Thyroid gland (tissue), 4 donors: ENCODE measurements at regions not wholly inside any gene's neighbourhood (a gene's known extent, or its start where the extent isn't known, plus 50 kb on each side); places are given as distances from the start of the nearest gene placed in this dataset.

ENCODE experiments used
- DNase-seq, 2 donors: peaks; one replicate each; pipeline ENCODE4 v3.0.0-alpha.2; 2019
- H3K27ac ChIP-seq, 3 donors: fragments of 200-600 bp; sonication (generic); 1 replicate in 2 of 3; 2 replicates in 1 of 3; pipeline ENCODE4 v1.5.1; 2016 to 2019; ENCODE audit warnings: mild to moderate bottlenecking in 1 of 3, moderate library complexity in 1 of 3
- H3K27me3 ChIP-seq: fragments of 200-600 bp; sonication (generic); one replicate; pipeline ENCODE4 v1.5.1; 2019
- H3K36me3 ChIP-seq, 2 donors: fragments of 200-600 bp; sonication (generic); one replicate each; pipeline ENCODE4 v1.5.1; 2016 to 2019
- H3K4me1 ChIP-seq, 2 donors: fragments of 200-600 bp; sonication (generic); one replicate each; pipeline ENCODE4 v1.5.1; 2017 to 2019
- H3K4me3 ChIP-seq, 3 donors: fragments of 200-600 bp; sonication (generic); replicated peaks in 1 of 3; 1 replicate in 2 of 3; 2 replicates in 1 of 3; pipeline ENCODE4 v1.5.1; 2016; ENCODE audit warnings: mild to moderate bottlenecking in 1 of 3
- H3K9me3 ChIP-seq: fragments of 200-600 bp; sonication (generic); one replicate; pipeline ENCODE4 v1.5.1; 2017
- CTCF ChIP-seq, 6 experiments: fragments of 200-600 bp in 3 of 6; fragments of 450-650 bp in 3 of 6; sonication (generic) in 3 of 6; IDR thresholded peaks; one replicate each; pipeline ENCODE4 v1.5.1; 2016 to 2019; ENCODE audit warnings: antibody characterized with exemption in 6 of 6, mild to moderate bottlenecking in 2 of 6, inconsistent platforms in 1 of 6, moderate library complexity in 1 of 6
- POLR2A ChIP-seq, 2 donors: fragments of 450-650 bp; IDR thresholded peaks; one replicate each; pipeline ENCODE4 v1.6.1; 2017; ENCODE audit warnings: antibody characterized with exemption in 2 of 2, mild to moderate bottlenecking in 2 of 2, moderate library complexity in 1 of 2
- WGBS, 2 donors: methylation state at CpG; one replicate each; pipeline ENCODE4 v1.1.5; 2017; 5-methylcytosine and 5-hydroxymethylcytosine counted together
- intact Hi-C: fragments of 100-400 bp; cut with DNase I; formaldehyde crosslinking; loops from one replicate; pipeline ENCODE4 v1.15.1; 2023

- H3K4me1 ChIP-seq = no peaks in the 10 kb centered on the region
- intact Hi-C loops = no loop called here
- peak in 1 of 2 donors; percentile 0 for DNase-seq
- no peaks in the 10 kb centered on the region for H3K27me3 ChIP-seq
- no peak for TF ChIP-seq CTCF (IDR thresholded peaks at IDR 0.05)
- TF ChIP-seq POLR2A (IDR thresholded peaks at IDR 0.05) = no peak
- no peaks in the 10 kb centered on the region for H3K9me3 ChIP-seq
- no peak overlapping the region for H3K27ac ChIP-seq
- no peak overlapping the region for H3K4me3 ChIP-seq
- no peaks in the 10 kb centered on the region for H3K36me3 ChIP-seq
- 67 to 79% methylated on average over 6 to 8 of the region's 10 CpGs for WGBS, 2 donors
Measured at GRCh38 chr15:25242166-25242879, 196.5 kb downstream of the UBE3A start.

GRCh38 chr15:25242957-25243799, 195.6 kb downstream of the UBE3A start:
- 89 to 90% methylated on average over 14 to 15 of the region's 15 CpGs for WGBS, 2 donors
- no peak overlapping the region for H3K27ac ChIP-seq
- TF ChIP-seq CTCF (IDR thresholded peaks at IDR 0.05) (no peak), POLR2A (IDR thresholded peaks at IDR 0.05) (no peak)
- no peaks in the 10 kb centered on the region for H3K4me1 ChIP-seq
- H3K27me3 ChIP-seq = no peaks in the 10 kb centered on the region
- H3K9me3 ChIP-seq = no peaks in the 10 kb centered on the region
- DNase-seq = peak in 1 of 2 donors; percentile 1
- H3K36me3 ChIP-seq = no peaks in the 10 kb centered on the region
- intact Hi-C loops = no loop called here
- no peak overlapping the region for H3K4me3 ChIP-seq

GRCh38 chr15:25243800-25244097, 195.1 kb downstream of the UBE3A start:
- intact Hi-C loops = no loop called here
- Histone ChIP-seq H3K4me1 (no peaks in the 10 kb centered on the region), H3K27me3 (no peaks in the 10 kb centered on the region), H3K36me3 (no peaks in the 10 kb centered on the region), H3K9me3 (no peaks in the 10 kb centered on the region), H3K4me3 (no peak overlapping the region), H3K27ac (no peak overlapping the region)
- DNase-seq = peak in 1 of 2 donors; percentile 0
- TF ChIP-seq CTCF (IDR thresholded peaks at IDR 0.05) = no peak
- no peak for TF ChIP-seq POLR2A (IDR thresholded peaks at IDR 0.05)
- 93 to 94% methylated on average over 3 to 7 of the region's 7 CpGs for WGBS, 2 donors

- intact Hi-C loops = no loop called here
- no peak for TF ChIP-seq CTCF (IDR thresholded peaks at IDR 0.05)
- no peak for TF ChIP-seq POLR2A (IDR thresholded peaks at IDR 0.05)
- Histone ChIP-seq H3K9me3 (no peaks in the 10 kb centered on the region), H3K27me3 (no peaks in the 10 kb centered on the region), H3K36me3 (no peaks in the 10 kb centered on the region), H3K4me1 (no peaks in the 10 kb centered on the region), H3K27ac (no peak overlapping the region), H3K4me3 (no peak overlapping the region)
- peak in 1 of 2 donors; percentile 0 for DNase-seq
- WGBS, 2 donors = 89% methylated on average over 7 to 14 of the region's 15 CpGs
Measured at GRCh38 chr15:25244731-25245585, 193.9 kb downstream of the UBE3A start.
